Smooth muscle cell (in vitro differentiated cells): ENCODE measurements at regions not wholly inside any gene's neighbourhood (a gene's known extent, or its start where the extent isn't known, plus 50 kb on each side); places are given as distances from the start of the nearest gene placed in this dataset.

ENCODE experiments used
- DNase-seq: peaks from one replicate; lab custom pipeline; 2025; ENCODE audit not compliant: unreplicated experiment; lab: John Stamatoyannopoulos, UW
- H2AFZ ChIP-seq: fragments of 200-600 bp; sonication (generic); 2 replicates; pipeline ENCODE4 v1.6.0; 2016; ENCODE audit warnings: antibody characterized with exemption, low read depth, mild to moderate bottlenecking
- H3F3A ChIP-seq: fragments of 200-600 bp; sonication (generic); 2 replicates; pipeline ENCODE4 v1.6.0; 2017; ENCODE audit warnings: antibody characterized with exemption, low read depth
- H3K27ac ChIP-seq: fragments of 200-600 bp; sonication (generic); 2 replicates; pipeline ENCODE4 v1.5.1; 2016; ENCODE audit warnings: low read depth, mild to moderate bottlenecking
- H3K27me3 ChIP-seq: fragments of 200-600 bp; sonication (generic); 2 replicates; pipeline ENCODE4 v1.6.1; 2016; ENCODE audit warnings: low read depth, mild to moderate bottlenecking
- H3K36me3 ChIP-seq: fragments of 200-600 bp; sonication (generic); 2 replicates; pipeline ENCODE4 v1.5.1; 2016; ENCODE audit warnings: low read depth
- H3K4me1 ChIP-seq: fragments of 200-600 bp; sonication (generic); 2 replicates; pipeline ENCODE4 v1.5.1; 2016; ENCODE audit warnings: low read depth
- H3K4me2 ChIP-seq: fragments of 200-600 bp; sonication (generic); 2 replicates; pipeline ENCODE4 v1.6.0; 2016; ENCODE audit warnings: mild to moderate bottlenecking
- H3K4me3 ChIP-seq: fragments of 200-600 bp; sonication (generic); 2 replicates; pipeline ENCODE4 v1.5.1; 2016; ENCODE audit warnings: mild to moderate bottlenecking
- H3K79me2 ChIP-seq: fragments of 200-600 bp; sonication (generic); 2 replicates; pipeline ENCODE4 v1.6.0; 2016; ENCODE audit warnings: low read depth, mild to moderate bottlenecking
- H3K9ac ChIP-seq: fragments of 200-600 bp; sonication (generic); 2 replicates; pipeline ENCODE4 v1.6.0; 2016; ENCODE audit warnings: low read depth
- H3K9me3 ChIP-seq: fragments of 200-600 bp; sonication (generic); replicated peaks from 2 replicates; pipeline ENCODE4 v1.5.1; 2016; ENCODE audit warnings: low read depth
- H4K20me1 ChIP-seq: fragments of 200-600 bp; sonication (generic); 2 replicates; pipeline ENCODE4 v1.6.0; 2016; ENCODE audit warnings: low read depth
- CTCF ChIP-seq: fragments of 200-600 bp; sonication (generic); IDR thresholded peaks from 2 replicates; pipeline ENCODE4 v1.5.1; 2017; ENCODE audit warnings: borderline replicate concordance, mild to moderate bottlenecking, antibody characterized with exemption; ENCODE audit not compliant: insufficient read depth, poor library complexity, severe bottlenecking
- WGBS: methylation state at CpG from one replicate; pipeline ENCODE4 v1.1.7; 2016; ENCODE audit warnings: low lambda C conversion rate; 5-methylcytosine and 5-hydroxymethylcytosine counted together

- H3K9me3 ChIP-seq: no peaks in the 10 kb centered on the region
- H3K27ac ChIP-seq: no peak overlapping the region
- no peaks in the 10 kb centered on the region for H4K20me1 ChIP-seq
- H2AFZ ChIP-seq: no peak overlapping the region
- H3K4me2 ChIP-seq: no peak overlapping the region
- TF ChIP-seq CTCF: no peak
- no peaks in the 10 kb centered on the region for H3F3A ChIP-seq
- no peaks in the 10 kb centered on the region for H3K36me3 ChIP-seq
- H3K4me3 ChIP-seq: no peak overlapping the region
- H3K27me3 ChIP-seq: no peaks in the 10 kb centered on the region
- DNase-seq: no peak
- H3K9ac ChIP-seq: no peak overlapping the region
- peaks cover 15% of the 10 kb centered on the region for H3K4me1 ChIP-seq
- H3K79me2 ChIP-seq: no peaks in the 10 kb centered on the region
Observed at GRCh38 chr2:217364224-217364623, 504.4 kb upstream of the TNP1 start.

- no peak for DNase-seq
- 73% methylated on average over 3 of the region's 3 CpGs for WGBS
- Histone ChIP-seq H3K36me3 (no peaks in the 10 kb centered on the region), H3K4me1 (peaks cover 15% of the 10 kb centered on the region), H3F3A (no peaks in the 10 kb centered on the region), H3K9ac (no peak overlapping the region), H3K27me3 (no peaks in the 10 kb centered on the region), H3K9me3 (no peaks in the 10 kb centered on the region), H3K4me2 (no peak overlapping the region), H3K27ac (no peak overlapping the region), H2AFZ (no peak overlapping the region), H4K20me1 (no peaks in the 10 kb centered on the region), H3K4me3 (no peak overlapping the region), H3K79me2 (no peaks in the 10 kb centered on the region)
- TF ChIP-seq CTCF: no peak
Observed at GRCh38 chr2:217363470-217363869, 503.6 kb upstream of the TNP1 start.

GRCh38 chr2:217362710-217363109 is 502.8 kb upstream of the TNP1 start:
- H3K27ac ChIP-seq: no peak overlapping the region
- H3F3A ChIP-seq: no peaks in the 10 kb centered on the region
- 69% methylated on average over 5 of the region's 5 CpGs for WGBS
- no peak overlapping the region for H3K9ac ChIP-seq
- H2AFZ ChIP-seq: no peak overlapping the region
- no peak for TF ChIP-seq CTCF
- no peaks in the 10 kb centered on the region for H3K79me2 ChIP-seq
- H3K4me2 ChIP-seq: no peak overlapping the region
- no peaks in the 10 kb centered on the region for H3K27me3 ChIP-seq
- H4K20me1 ChIP-seq: no peaks in the 10 kb centered on the region
- H3K4me1 ChIP-seq: peaks cover 14% of the 10 kb centered on the region
- DNase-seq: no peak
- H3K36me3 ChIP-seq: no peaks in the 10 kb centered on the region
- H3K9me3 ChIP-seq: no peaks in the 10 kb centered on the region
- H3K4me3 ChIP-seq: no peak overlapping the region

GRCh38 chr2:217362286-217362685 is 502.4 kb upstream of the TNP1 start:
- no peak for DNase-seq
- 100% methylated on average over 1 of the region's 1 CpG for WGBS
- peaks cover 10% of the 10 kb centered on the region for H3K4me1 ChIP-seq

More at GRCh38 chr2:217362286-217362685, 502.4 kb upstream of the TNP1 start:
- no peaks in the 10 kb centered on the region for H4K20me1 ChIP-seq
- no peaks in the 10 kb centered on the region for H3K36me3 ChIP-seq
- no peak for TF ChIP-seq CTCF
- no peaks in the 10 kb centered on the region for H3K79me2 ChIP-seq
- no peak overlapping the region for H2AFZ ChIP-seq
- H3K27ac ChIP-seq: no peak overlapping the region
- no peaks in the 10 kb centered on the region for H3K27me3 ChIP-seq
- no peak overlapping the region for H3K4me2 ChIP-seq
- H3K9ac ChIP-seq: no peak overlapping the region
- H3K4me3 ChIP-seq: no peak overlapping the region
- no peaks in the 10 kb centered on the region for H3K9me3 ChIP-seq
- H3F3A ChIP-seq: no peaks in the 10 kb centered on the region
